WTC11 (cell line): ENCODE measurements at regions not wholly inside any gene's neighbourhood (a gene's known extent, or its start where the extent isn't known, plus 50 kb on each side); places are given as distances from the start of the nearest gene placed in this dataset.

Source experiments
- ATAC-seq: fragments of 200-7000 bp; cut with Tn5 transposase; 2 replicates; pipeline ENCODE4 v1.10.0; 2021; ENCODE audit warnings: mild to moderate bottlenecking, moderate library complexity
- CTCF ChIA-PET: fragments of 300-600 bp; sonication (Branson Sonifier 250); formaldehyde crosslinking; loops from one replicate; lab custom pipeline; 2021; ENCODE audit warnings: antibody characterized with exemption; lab: Charles Lee
- POLR2A ChIA-PET: fragments of 350-600 bp; sonication (Branson Sonifier 250); formaldehyde crosslinking; loops from one replicate; lab custom pipeline; 2021; ENCODE audit warnings: antibody characterized with exemption; lab: Charles Lee
- DNase-seq: peaks from one replicate; pipeline ENCODE4 v3.0.0; 2021; ENCODE audit warnings: low spot score
- H3K27ac Mint-ChIP-seq: 2 replicates; pipeline ENCODE4 v1.8.0; 2021; ENCODE audit warnings: mixed read lengths
- H3K27me3 Mint-ChIP-seq: 2 replicates; pipeline ENCODE4 v1.8.0; 2021; ENCODE audit warnings: low read depth, mild to moderate bottlenecking, moderate library complexity, mixed read lengths
- H3K36me3 Mint-ChIP-seq: 2 replicates; pipeline ENCODE4 v1.8.0; 2021; ENCODE audit warnings: mixed read lengths
- H3K4me1 Mint-ChIP-seq: 2 replicates; pipeline ENCODE4 v1.8.0; 2022; ENCODE audit warnings: mixed read lengths
- H3K4me3 Mint-ChIP-seq: 2 replicates; pipeline ENCODE4 v1.8.0; 2021; ENCODE audit warnings: mild to moderate bottlenecking, moderate library complexity, mixed read lengths
- H3K9me3 Mint-ChIP-seq: 2 replicates; pipeline ENCODE4 v1.8.0; 2021; ENCODE audit warnings: mixed read lengths
- ARID4B ChIP-seq: sonication (generic); formaldehyde crosslinking; IDR thresholded peaks from 2 replicates; pipeline ENCODE4 v1.8.0; 2023; ENCODE audit warnings: missing genetic modification reagents, mild to moderate bottlenecking, borderline replicate concordance
- ATF3 ChIP-seq: sonication (generic); formaldehyde crosslinking; conservative IDR thresholded peaks from 2 replicates; pipeline ENCODE4 v1.8.1; 2022; ENCODE audit warnings: mild to moderate bottlenecking, missing genetic modification reagents
- CDX4 ChIP-seq: fragments of 250-450 bp; sonication (Bioruptor Pico); IDR thresholded peaks from 2 replicates; pipeline ENCODE4 v1.9.0; 2021; ENCODE audit warnings: moderate library complexity, mild to moderate bottlenecking, inconsistent platforms, borderline replicate concordance
- E2F1 ChIP-seq: sonication (generic); formaldehyde crosslinking; IDR thresholded peaks from 2 replicates; pipeline ENCODE4 v1.8.0; 2022; ENCODE audit warnings: mild to moderate bottlenecking, missing genetic modification reagents
- E2F5 ChIP-seq: sonication (generic); formaldehyde crosslinking; IDR thresholded peaks from 2 replicates; pipeline ENCODE4 v1.8.1; 2022; ENCODE audit warnings: mild to moderate bottlenecking, moderate library complexity, missing genetic modification reagents
- GRHL2 ChIP-seq: fragments of 250-450 bp; sonication (Bioruptor Pico); IDR thresholded peaks from 2 replicates; pipeline ENCODE4 v1.8.0; 2022; ENCODE audit warnings: mild to moderate bottlenecking, moderate library complexity; ENCODE audit not compliant: insufficient replicate concordance, severe bottlenecking
- GTF2I ChIP-seq: fragments of 250-450 bp; sonication (Bioruptor Pico); conservative IDR thresholded peaks from 2 replicates; pipeline ENCODE4 v1.4.0; 2021; ENCODE audit warnings: mild to moderate bottlenecking
- HMGA2 ChIP-seq: fragments of 250-450 bp; sonication (Bioruptor Pico); IDR thresholded peaks from 2 replicates; pipeline ENCODE4 v1.4.0; 2021; ENCODE audit warnings: mild to moderate bottlenecking, moderate library complexity
- KAT7 ChIP-seq: sonication (generic); formaldehyde crosslinking; IDR thresholded peaks from 2 replicates; pipeline ENCODE4 v1.8.1; 2023; ENCODE audit warnings: missing genetic modification reagents, mild to moderate bottlenecking, borderline replicate concordance
- MXD4 ChIP-seq: fragments of 250-450 bp; sonication (Bioruptor Pico); IDR thresholded peaks from 2 replicates; pipeline ENCODE4 v1.8.0; 2021; ENCODE audit warnings: mild to moderate bottlenecking, moderate library complexity, borderline replicate concordance
- NFYB ChIP-seq: sonication (generic); formaldehyde crosslinking; conservative IDR thresholded peaks from 2 replicates; pipeline ENCODE4 v1.8.0; 2022; ENCODE audit warnings: low read depth, missing genetic modification reagents
- NR2C2 ChIP-seq: sonication (generic); formaldehyde crosslinking; IDR thresholded peaks from 2 replicates; pipeline ENCODE4 v1.8.0; 2022; ENCODE audit warnings: mild to moderate bottlenecking, missing genetic modification reagents
- RORB ChIP-seq: fragments of 250-450 bp; sonication (Bioruptor Pico); IDR thresholded peaks from 2 replicates; pipeline ENCODE4 v1.9.0; 2021; ENCODE audit warnings: mild to moderate bottlenecking
- SP1 ChIP-seq: sonication (generic); formaldehyde crosslinking; conservative IDR thresholded peaks from 2 replicates; pipeline ENCODE4 v1.8.1; 2022; ENCODE audit warnings: missing genetic modification reagents
- ZNF138 ChIP-seq: sonication (generic); formaldehyde crosslinking; conservative IDR thresholded peaks from 2 replicates; pipeline ENCODE4 v1.8.1; 2022; ENCODE audit warnings: mild to moderate bottlenecking, moderate library complexity, missing genetic modification reagents
- ZNF232 ChIP-seq: sonication (generic); formaldehyde crosslinking; IDR thresholded peaks from 2 replicates; pipeline ENCODE4 v1.8.0; 2022; ENCODE audit warnings: mild to moderate bottlenecking, missing genetic modification reagents
- ZNF281 ChIP-seq: sonication (generic); formaldehyde crosslinking; IDR thresholded peaks from 2 replicates; pipeline ENCODE4 v1.8.0; 2023; ENCODE audit warnings: mild to moderate bottlenecking, missing genetic modification reagents
- ZNF317 ChIP-seq: sonication (generic); formaldehyde crosslinking; IDR thresholded peaks from 2 replicates; pipeline ENCODE4 v1.8.1; 2023; ENCODE audit warnings: low read depth, mild to moderate bottlenecking, moderate library complexity, missing genetic modification reagents, borderline replicate concordance
- ZSCAN18 ChIP-seq: fragments of 250-450 bp; sonication (Bioruptor Pico); IDR thresholded peaks from 2 replicates; pipeline ENCODE4 v2.1.2; 2022; ENCODE audit warnings: mild to moderate bottlenecking, moderate library complexity

GRCh38 chr6:113735491-113735890 lies 121.7 kb upstream of the MARCKS start (continued):
- no peak for TF ChIP-seq ARID4B (CRISPR knock-in tag)
- no peak for TF ChIP-seq ZNF138 (CRISPR knock-in tag)
- no peak for TF ChIP-seq MXD4 (CRISPR knock-in tag)
- no peak for TF ChIP-seq CDX4
- TF ChIP-seq GTF2I (CRISPR knock-in tag): no peak
- no peak for TF ChIP-seq NFYB
- no peak for TF ChIP-seq ZNF317 (CRISPR knock-in tag)
- TF ChIP-seq RORB: no peak
- TF ChIP-seq ZSCAN18 (CRISPR knock-in tag): no peak
- no peak for TF ChIP-seq E2F5 (CRISPR knock-in tag)

GRCh38 chr6:113736978-113737377 lies 120.2 kb upstream of the MARCKS start:
- no peaks in the 10 kb centered on the region for H3K36me3 Mint-ChIP-seq
- H3K27ac Mint-ChIP-seq: no peak overlapping the region
- DNase-seq: no peak
- no peak overlapping the region for H3K4me3 Mint-ChIP-seq
- H3K27me3 Mint-ChIP-seq: no peaks in the 10 kb centered on the region
- H3K4me1 Mint-ChIP-seq: no peaks in the 10 kb centered on the region
- ATAC-seq: no peak
- H3K9me3 Mint-ChIP-seq: no peaks in the 10 kb centered on the region
- CTCF ChIA-PET: no interaction called here
- POLR2A ChIA-PET: no interaction called here
- TF ChIP-seq NR2C2 (CRISPR knock-in tag): no peak
- TF ChIP-seq ZSCAN18 (CRISPR knock-in tag): no peak
- TF ChIP-seq ZNF232: no peak
- TF ChIP-seq GRHL2 (CRISPR knock-in tag): no peak
- no peak for TF ChIP-seq KAT7 (CRISPR knock-in tag)
- TF ChIP-seq, all 79 proteins: peak for 0

GRCh38 chr6:113739041-113739655 lies 118.0 kb upstream of the MARCKS start:
- H3K27ac Mint-ChIP-seq: no peak overlapping the region
- no peaks in the 10 kb centered on the region for H3K36me3 Mint-ChIP-seq
- ChIA-PET POLR2A (no interaction called here), CTCF (no interaction called here)
- H3K4me1 Mint-ChIP-seq: no peaks in the 10 kb centered on the region
- no peaks in the 10 kb centered on the region for H3K9me3 Mint-ChIP-seq
- no peaks in the 10 kb centered on the region for H3K27me3 Mint-ChIP-seq
- ATAC-seq (no peak), DNase-seq (no peak)
- H3K4me3 Mint-ChIP-seq: no peak overlapping the region
- TF ChIP-seq SP1 (CRISPR knock-in tag) (no peak), E2F1 (CRISPR knock-in tag) (no peak), ZNF281 (no peak), RORB (no peak), ATF3 (no peak), HMGA2 (no peak)
